ENCODE measurements at regions not wholly inside any gene's neighbourhood (a gene's known extent, or its start where the extent isn't known, plus 50 kb on each side); places are given as distances from the start of the nearest gene placed in this dataset.

DNA sequence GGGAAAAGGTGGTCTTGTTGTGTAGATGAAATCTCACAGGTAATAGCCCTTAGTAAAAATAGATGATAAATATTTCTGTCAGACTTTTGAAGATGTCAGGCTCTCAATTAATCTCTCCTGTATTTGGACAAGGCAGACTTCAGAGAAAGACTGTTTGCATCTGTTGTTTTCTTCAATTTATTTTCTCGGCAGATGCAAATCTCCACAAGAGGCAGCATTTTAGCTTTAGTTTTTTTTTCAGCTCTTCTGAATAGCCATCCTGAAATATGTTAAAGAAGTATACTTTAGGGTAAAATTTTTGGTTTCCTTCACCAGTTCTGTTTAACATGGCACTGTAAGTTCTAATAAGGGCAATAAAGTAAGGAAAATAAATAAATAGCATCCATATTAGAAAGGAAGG, 685.1 kb downstream of the SI start:
- no peak for TF ChIP-seq EZH2 (IDR thresholded peaks at IDR 0.05; ENCODE audit: borderline replicate concordance, low read depth, low read length, poor library complexity, severe bottlenecking)
- TF ChIP-seq, protein P1, sequence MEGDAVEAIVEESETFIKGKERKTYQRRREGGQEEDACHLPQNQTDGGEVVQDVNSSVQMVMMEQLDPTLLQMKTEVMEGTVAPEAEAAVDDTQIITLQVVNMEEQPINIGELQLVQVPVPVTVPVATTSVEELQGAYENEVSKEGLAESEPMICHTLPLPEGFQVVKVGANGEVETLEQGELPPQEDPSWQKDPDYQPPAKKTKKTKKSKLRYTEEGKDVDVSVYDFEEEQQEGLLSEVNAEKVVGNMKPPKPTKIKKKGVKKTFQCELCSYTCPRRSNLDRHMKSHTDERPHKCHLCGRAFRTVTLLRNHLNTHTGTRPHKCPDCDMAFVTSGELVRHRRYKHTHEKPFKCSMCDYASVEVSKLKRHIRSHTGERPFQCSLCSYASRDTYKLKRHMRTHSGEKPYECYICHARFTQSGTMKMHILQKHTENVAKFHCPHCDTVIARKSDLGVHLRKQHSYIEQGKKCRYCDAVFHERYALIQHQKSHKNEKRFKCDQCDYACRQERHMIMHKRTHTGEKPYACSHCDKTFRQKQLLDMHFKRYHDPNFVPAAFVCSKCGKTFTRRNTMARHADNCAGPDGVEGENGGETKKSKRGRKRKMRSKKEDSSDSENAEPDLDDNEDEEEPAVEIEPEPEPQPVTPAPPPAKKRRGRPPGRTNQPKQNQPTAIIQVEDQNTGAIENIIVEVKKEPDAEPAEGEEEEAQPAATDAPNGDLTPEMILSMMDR (conservative IDR thresholded peaks at IDR 0.05; ENCODE audit: low read depth, low read length) = no peak

Measured in A673 (cell line).